Lower leg skin (tissue), 4 donors: ENCODE measurements at regions not wholly inside any gene's neighbourhood (a gene's known extent, or its start where the extent isn't known, plus 50 kb on each side); places are given as distances from the start of the nearest gene placed in this dataset.

Experiments used
- DNase-seq, 2 donors: peaks; one replicate each; pipeline ENCODE4 v3.0.0-alpha.2; 2019; ENCODE audit warnings: low spot score in 2 of 2
- H3K4me3 ChIP-seq: fragments of 200-600 bp; sonication (generic); 2 replicates; pipeline ENCODE4 v1.5.1; 2017; ENCODE audit warnings: mild to moderate bottlenecking, low read depth; ENCODE audit not compliant: poor library complexity, severe bottlenecking
- CTCF ChIP-seq, 3 donors: fragments of 450-650 bp; IDR thresholded peaks; one replicate each; pipeline ENCODE4 v1.5.1; 2016; ENCODE audit warnings: antibody characterized with exemption in 3 of 3, mild to moderate bottlenecking in 3 of 3, moderate library complexity in 2 of 3
- POLR2A ChIP-seq, 2 donors: fragments of 450-650 bp; IDR thresholded peaks; one replicate each; pipeline ENCODE4 v1.6.1; 2016 to 2017; ENCODE audit warnings: antibody characterized with exemption in 2 of 2, mild to moderate bottlenecking in 1 of 2, moderate library complexity in 1 of 2
- WGBS, 2 donors: methylation state at CpG; one replicate each; pipeline ENCODE4 v1.1.5; 2018; 5-methylcytosine and 5-hydroxymethylcytosine counted together
- intact Hi-C: fragments of 100-400 bp; cut with DNase I; formaldehyde crosslinking; loops from one replicate; pipeline ENCODE4 v1.15.0; 2023; ENCODE audit warnings: low total_unique reads

DNA sequence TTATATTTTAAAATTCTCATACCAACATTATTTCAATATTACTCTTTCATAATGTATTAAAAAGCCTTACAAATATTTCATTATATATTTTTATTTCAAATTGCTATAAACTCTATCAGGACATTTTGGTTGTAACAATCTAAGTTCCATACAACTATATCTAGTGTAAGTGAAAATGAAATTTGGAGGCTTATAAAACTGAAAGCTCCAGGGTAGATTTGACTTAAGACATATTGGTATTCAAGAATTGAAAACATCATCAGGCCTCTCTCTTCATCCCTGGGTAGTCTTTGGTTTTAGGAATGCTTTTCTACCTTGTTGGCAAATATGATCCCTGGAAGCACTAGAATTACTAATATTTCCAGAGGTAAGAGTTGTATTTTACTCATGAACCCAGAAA, 342.6 kb downstream of the DTHD1 start:
- no peak for TF ChIP-seq CTCF (IDR thresholded peaks at IDR 0.05)
- no peak for TF ChIP-seq POLR2A (IDR thresholded peaks at IDR 0.05)
- intact Hi-C loops: no loop called here
- H3K4me3 ChIP-seq: no peak overlapping the region
- no peak for DNase-seq

- DNase-seq: no peak
- H3K4me3 ChIP-seq: no peak overlapping the region
- TF ChIP-seq POLR2A (IDR thresholded peaks at IDR 0.05) (no peak), CTCF (IDR thresholded peaks at IDR 0.05) (no peak)
- intact Hi-C loops: no loop called here
- 41 to 49% methylated on average over 3 of the region's 3 CpGs for WGBS, 2 donors
Observed at GRCh38 chr4:36638273-36638811, 356.9 kb downstream of the DTHD1 start.

- DNase-seq: no peak
- TF ChIP-seq CTCF (IDR thresholded peaks at IDR 0.05): no peak
- no peak for TF ChIP-seq POLR2A (IDR thresholded peaks at IDR 0.05)
- WGBS, 2 donors: 81 to 82% methylated on average over 2 of the region's 2 CpGs
- intact Hi-C loops: no loop called here
- H3K4me3 ChIP-seq: no peak overlapping the region
Observed at GRCh38 chr4:36640876-36641275, 359.5 kb downstream of the DTHD1 start.

DNA sequence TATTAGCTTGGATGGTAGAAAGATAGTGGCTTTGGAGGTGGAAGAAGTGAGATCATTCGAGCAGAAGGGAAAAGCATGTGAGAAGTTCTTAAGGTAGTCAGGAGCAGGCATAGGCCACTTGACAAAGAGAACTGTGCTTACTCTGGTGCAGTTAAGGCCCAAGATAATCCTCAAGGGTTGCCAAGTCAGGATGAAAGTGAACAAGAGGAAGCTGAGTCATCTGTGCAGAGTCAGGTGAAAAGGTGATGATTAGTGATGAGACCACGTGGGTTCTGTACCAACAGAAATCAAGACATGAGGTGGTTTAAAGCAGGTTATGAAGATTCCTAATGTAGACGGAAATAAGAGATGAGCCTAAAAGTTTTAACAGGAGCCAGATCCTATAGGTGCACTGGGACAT, 369.8 kb downstream of the DTHD1 start:
- WGBS, 2 donors: 66 to 72% methylated on average over 3 of the region's 3 CpGs
- H3K4me3 ChIP-seq: no peak overlapping the region
- intact Hi-C loops: no loop called here
- DNase-seq: no peak
- no peak for TF ChIP-seq CTCF (IDR thresholded peaks at IDR 0.05)
- TF ChIP-seq POLR2A (IDR thresholded peaks at IDR 0.05): no peak

GRCh38 chr4:36652857-36653256, 371.4 kb downstream of the DTHD1 start:
- TF ChIP-seq POLR2A (IDR thresholded peaks at IDR 0.05) (no peak), CTCF (IDR thresholded peaks at IDR 0.05) (no peak)
- H3K4me3 ChIP-seq: no peak overlapping the region
- intact Hi-C loops: no loop called here
- no peak for DNase-seq
- WGBS, 2 donors: 89 to 96% methylated on average over 1 of the region's 1 CpG

DNA sequence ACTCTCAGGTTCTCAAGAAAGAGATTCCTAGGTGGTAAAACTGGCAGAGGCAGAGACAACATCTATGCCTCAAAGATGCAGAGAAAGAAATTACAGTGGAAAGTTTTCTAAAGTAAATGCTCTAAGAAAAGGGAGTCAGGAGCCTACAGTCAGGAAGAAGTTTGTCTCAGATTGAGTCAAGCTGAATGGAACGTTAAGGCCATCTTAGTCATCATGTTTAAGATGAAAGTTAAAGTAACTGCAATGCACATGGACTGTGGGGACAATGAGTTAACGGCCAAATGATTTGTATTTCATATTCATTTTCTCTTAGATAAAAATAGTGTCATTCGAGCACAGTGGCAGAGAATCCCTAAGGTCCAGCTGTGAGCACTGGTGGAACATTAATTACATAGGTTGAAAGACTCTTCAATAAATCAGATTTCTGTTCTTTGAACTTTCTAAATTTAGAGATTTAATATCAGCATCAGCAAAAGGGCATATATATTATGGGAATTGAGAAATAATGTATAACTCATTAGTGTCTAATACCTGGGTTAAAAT, 384.6 kb downstream of the DTHD1 start:
- no peak for TF ChIP-seq CTCF (IDR thresholded peaks at IDR 0.05)
- no peak for TF ChIP-seq POLR2A (IDR thresholded peaks at IDR 0.05)
- H3K4me3 ChIP-seq: no peak overlapping the region
- 72 to 75% methylated on average over 3 of the region's 3 CpGs for WGBS, 2 donors
- no peak for DNase-seq
- intact Hi-C loops: no loop called here
